GM13977 (cell line): ENCODE measurements at regions not wholly inside any gene's neighbourhood (a gene's known extent, or its start where the extent isn't known, plus 50 kb on each side); places are given as distances from the start of the nearest gene placed in this dataset.

Experiments
- DNase-seq: peaks from one replicate; pipeline ENCODE4 v3.0.0; 2012; ENCODE audit warnings: low spot score
- CTCF ChIP-seq: IDR thresholded peaks from 2 replicates; pipeline ENCODE4 v1.5.1; 2012; ENCODE audit warnings: mild to moderate bottlenecking, control low read depth; ENCODE audit not compliant: insufficient read depth; ENCODE audit errors: extremely low read depth, missing control alignments
- in situ Hi-C: fragments of 300-500 bp; cut with MboI; formaldehyde crosslinking; loops from one replicate; pipeline ENCODE4 v1.12.0; 2022; ENCODE audit warnings: low sequenced_read_pairs, low pct_unique_long_range_greater_than_20kb, mixed read lengths, inconsistent platforms; ENCODE audit not compliant: unreplicated experiment

GRCh38 chr1:219398815-219399396 is 214.0 kb downstream of the ZC3H11B start:
- in situ Hi-C loops: loop anchor here (25.0 kb wide), 1 partner anchor 413 kb away; no protein-coding TSS in a partner anchor
- DNase-seq: no peak
- no peak for TF ChIP-seq CTCF

- no peak for TF ChIP-seq CTCF
- in situ Hi-C loops: loop anchor here (25.0 kb wide), 1 partner anchor 415 kb away; no protein-coding TSS in a partner anchor
- no peak for DNase-seq
Observed at GRCh38 chr1:219397511-219397910, 215.4 kb downstream of the ZC3H11B start.

- in situ Hi-C loops: loop anchor here (25.0 kb wide), 1 partner anchor 421 kb away; no protein-coding TSS in a partner anchor
- DNase-seq: no peak
- TF ChIP-seq CTCF: no peak
Observed at GRCh38 chr1:219391297-219391696, 217.6 kb downstream of the LYPLAL1 start.

- DNase-seq: no peak
- in situ Hi-C loops: loop anchor here (25.0 kb wide), 1 partner anchor 425 kb away; no protein-coding TSS in a partner anchor
Observed at GRCh38 chr1:219387211-219387610, 213.5 kb downstream of the LYPLAL1 start.

GRCh38 chr1:219385787-219386427 is 212.2 kb downstream of the LYPLAL1 start:
- peak; percentile 77 for TF ChIP-seq CTCF
- in situ Hi-C loops: loop anchor here (25.0 kb wide), 1 partner anchor 426 kb away; no protein-coding TSS in a partner anchor
- DNase-seq: peak; percentile 42

More at GRCh38 chr1:219387211-219387610, 213.5 kb downstream of the LYPLAL1 start:
- TF ChIP-seq CTCF: no peak

- no peak for TF ChIP-seq CTCF
- no peak for DNase-seq
- in situ Hi-C loops: loop anchor here (25.0 kb wide), 1 partner anchor 429 kb away; no protein-coding TSS in a partner anchor
Observed at GRCh38 chr1:219383281-219383680, 209.6 kb downstream of the LYPLAL1 start.
